ENCODE measurements at regions not wholly inside any gene's neighbourhood (a gene's known extent, or its start where the extent isn't known, plus 50 kb on each side); places are given as distances from the start of the nearest gene placed in this dataset.

GRCh38 chr4:34419871-34420270, 1824.4 kb downstream of the ARAP2 start:
- no peak for TF ChIP-seq CTCF (IDR thresholded peaks at IDR 0.05)
- TF ChIP-seq EZH2 (IDR thresholded peaks at IDR 0.05) = no peak

Data from neural progenitor cell (in vitro differentiated cells).